Activated T-cell treated with anti-CD3 and anti-CD28 coated beads, Interleukin-2, amount 50 U/mL, for 4 hours (primary cell): ENCODE measurements at regions not wholly inside any gene's neighbourhood (a gene's known extent, or its start where the extent isn't known, plus 50 kb on each side); places are given as distances from the start of the nearest gene placed in this dataset.
"Not testable (repeated sequence)": the region's sequence is repeated elsewhere in the genome, so short reads cannot be mapped to it uniquely, and the experiment has no call there.

Experiments used
- ATAC-seq, 2 donors: fragments of 200-7000 bp; cut with Tn5 transposase; one replicate each; pipeline ENCODE4 v1.10.0; 2021
- DNase-seq: peaks from one replicate; pipeline ENCODE4 v3.0.0-alpha.2; 2020
- H3K27me3 Mint-ChIP-seq: one replicate; pipeline ENCODE4 v1.8.0; 2021; ENCODE audit warnings: low read depth, mixed read lengths
- H3K36me3 Mint-ChIP-seq: one replicate; pipeline ENCODE4 v1.8.0; 2022; ENCODE audit warnings: mixed read lengths; ENCODE audit not compliant: insufficient read depth
- H3K4me1 Mint-ChIP-seq: one replicate; pipeline ENCODE4 v1.8.0; 2021; ENCODE audit warnings: low read depth, mixed read lengths
- H3K4me3 Mint-ChIP-seq: one replicate; pipeline ENCODE4 v1.8.0; 2021; ENCODE audit warnings: mild to moderate bottlenecking, moderate library complexity, mixed read lengths
- H3K9me3 Mint-ChIP-seq: one replicate; pipeline ENCODE4 v1.8.0; 2021; ENCODE audit warnings: mixed read lengths

- Mint-ChIP-seq H3K4me1 (peaks cover 2% of the 10 kb centered on the region), H3K9me3 (peaks cover 11% of the 10 kb centered on the region), H3K27me3 (peaks cover 5% of the 10 kb centered on the region), H3K36me3 (no peaks in the 10 kb centered on the region), H3K4me3 (no peak overlapping the region)
- ATAC-seq (no peak), DNase-seq (no peak)
Observed at GRCh38 chr6:150299873-150300485, 68.8 kb upstream of the IYD start.

GRCh38 chr6:150301846-150302519 is 66.8 kb upstream of the IYD start:
- Mint-ChIP-seq H3K36me3 (no peaks in the 10 kb centered on the region), H3K9me3 (peaks cover 11% of the 10 kb centered on the region), H3K4me1 (peaks cover 2% of the 10 kb centered on the region), H3K27me3 (peaks cover 8% of the 10 kb centered on the region), H3K4me3 (no peak overlapping the region)
- DNase-seq (no peak), ATAC-seq (peak; percentile 94 to 97)

- DNase-seq (no peak), ATAC-seq (peak; percentile 29 to 39)
- H3K36me3 Mint-ChIP-seq, result no peaks in the 10 kb centered on the region
- peaks cover 8% of the 10 kb centered on the region for H3K27me3 Mint-ChIP-seq
- no peak overlapping the region for H3K4me3 Mint-ChIP-seq
- peaks cover 6% of the 10 kb centered on the region for H3K9me3 Mint-ChIP-seq
- peaks cover 2% of the 10 kb centered on the region for H3K4me1 Mint-ChIP-seq
Observed at GRCh38 chr6:150302520-150303176, 66.2 kb upstream of the IYD start.

- no peaks in the 10 kb centered on the region for H3K9me3 Mint-ChIP-seq
- H3K36me3 Mint-ChIP-seq, result no peaks in the 10 kb centered on the region
- H3K4me3 Mint-ChIP-seq, result no peak overlapping the region
- DNase-seq, result no peak
- peaks cover 2% of the 10 kb centered on the region for H3K4me1 Mint-ChIP-seq
- no peak for ATAC-seq
- H3K27me3 Mint-ChIP-seq, result peaks cover 7% of the 10 kb centered on the region
Observed at GRCh38 chr6:150303256-150303655, 65.6 kb upstream of the IYD start.

GRCh38 chr6:150304429-150304828 is 64.4 kb upstream of the IYD start:
- H3K36me3 Mint-ChIP-seq, result no peaks in the 10 kb centered on the region
- DNase-seq, result no peak
- peaks cover 9% of the 10 kb centered on the region for H3K27me3 Mint-ChIP-seq
- no peak for ATAC-seq
- no peaks in the 10 kb centered on the region for H3K9me3 Mint-ChIP-seq
- peaks cover 2% of the 10 kb centered on the region for H3K4me1 Mint-ChIP-seq
- H3K4me3 Mint-ChIP-seq, result no peak overlapping the region

GRCh38 chr6:150306290-150306689 is 62.5 kb upstream of the IYD start:
- peaks cover 9% of the 10 kb centered on the region for H3K27me3 Mint-ChIP-seq
- no peak overlapping the region for H3K4me3 Mint-ChIP-seq
- ATAC-seq (no peak), DNase-seq (no peak)
- peaks cover 5% of the 10 kb centered on the region for H3K4me1 Mint-ChIP-seq
- no peaks in the 10 kb centered on the region for H3K36me3 Mint-ChIP-seq
- H3K9me3 Mint-ChIP-seq, result no peaks in the 10 kb centered on the region

- no peak for DNase-seq
- Mint-ChIP-seq H3K4me3 (no peak overlapping the region), H3K27me3 (peaks cover 8% of the 10 kb centered on the region), H3K36me3 (no peaks in the 10 kb centered on the region), H3K9me3 (no peaks in the 10 kb centered on the region), H3K4me1 (peaks cover 3% of the 10 kb centered on the region)
- ATAC-seq, result no peak
Observed at GRCh38 chr6:150307520-150307919, 61.3 kb upstream of the IYD start.

- DNase-seq, result no peak
- H3K36me3 Mint-ChIP-seq, result no peaks in the 10 kb centered on the region
- peaks cover 3% of the 10 kb centered on the region for H3K4me1 Mint-ChIP-seq
- no peaks in the 10 kb centered on the region for H3K9me3 Mint-ChIP-seq
- no peak overlapping the region for H3K4me3 Mint-ChIP-seq
- no peak for ATAC-seq
- peaks cover 11% of the 10 kb centered on the region for H3K27me3 Mint-ChIP-seq
Observed at GRCh38 chr6:150308812-150309645, 59.8 kb upstream of the IYD start.

GRCh38 chr6:150310539-150310938 is 58.3 kb upstream of the IYD start:
- H3K4me1 Mint-ChIP-seq, result peaks cover 3% of the 10 kb centered on the region
- DNase-seq, result no peak
- H3K9me3 Mint-ChIP-seq, result no peaks in the 10 kb centered on the region
- ATAC-seq, result peak; percentile 43 to 66
- H3K4me3 Mint-ChIP-seq, result no peak overlapping the region
- H3K27me3 Mint-ChIP-seq, result peaks cover 11% of the 10 kb centered on the region
- no peaks in the 10 kb centered on the region for H3K36me3 Mint-ChIP-seq

- not testable (repeated sequence) for H3K36me3 Mint-ChIP-seq, H3K4me1 Mint-ChIP-seq, H3K9me3 Mint-ChIP-seq, DNase-seq, H3K4me3 Mint-ChIP-seq
- peak; percentile 10 to 77 for ATAC-seq
- H3K27me3 Mint-ChIP-seq, result peaks cover 12% of the 10 kb centered on the region
Observed at GRCh38 chr6:150311149-150311944, 57.5 kb upstream of the IYD start.

GRCh38 chr6:150312395-150312794 is 56.4 kb upstream of the IYD start:
- no peaks in the 10 kb centered on the region for H3K36me3 Mint-ChIP-seq
- H3K4me3 Mint-ChIP-seq, result no peak overlapping the region
- no peak for ATAC-seq
- peaks cover 3% of the 10 kb centered on the region for H3K4me1 Mint-ChIP-seq
- no peak for DNase-seq
- H3K9me3 Mint-ChIP-seq, result no peaks in the 10 kb centered on the region
- peaks cover 13% of the 10 kb centered on the region for H3K27me3 Mint-ChIP-seq

- peaks cover 3% of the 10 kb centered on the region for H3K4me1 Mint-ChIP-seq
- no peaks in the 10 kb centered on the region for H3K9me3 Mint-ChIP-seq
- DNase-seq (no peak), ATAC-seq (no peak)
- H3K36me3 Mint-ChIP-seq, result no peaks in the 10 kb centered on the region
- no peak overlapping the region for H3K4me3 Mint-ChIP-seq
- H3K27me3 Mint-ChIP-seq, result peaks cover 12% of the 10 kb centered on the region
Observed at GRCh38 chr6:150312844-150313584, 55.8 kb upstream of the IYD start.

GRCh38 chr6:150313781-150314180 is 55.0 kb upstream of the IYD start:
- Mint-ChIP-seq H3K4me3 (no peak overlapping the region), H3K27me3 (peaks cover 12% of the 10 kb centered on the region)
- ATAC-seq, result no peak

More at GRCh38 chr6:150313781-150314180, 55.0 kb upstream of the IYD start:
- no peak for DNase-seq
- no peaks in the 10 kb centered on the region for H3K9me3 Mint-ChIP-seq
- peaks cover 3% of the 10 kb centered on the region for H3K4me1 Mint-ChIP-seq
- H3K36me3 Mint-ChIP-seq, result no peaks in the 10 kb centered on the region
